GM12872 (cell line): ENCODE measurements at regions not wholly inside any gene's neighbourhood (a gene's known extent, or its start where the extent isn't known, plus 50 kb on each side); places are given as distances from the start of the nearest gene placed in this dataset.

Experiments
- TF ChIP-seq, protein P1 (sequence below): IDR thresholded peaks from 3 replicates; pipeline ENCODE4 v1.5.1; 2011; ENCODE audit warnings: low read depth, mild to moderate bottlenecking, low read length, moderate library complexity; ENCODE audit not compliant: insufficient read depth

DNA sequence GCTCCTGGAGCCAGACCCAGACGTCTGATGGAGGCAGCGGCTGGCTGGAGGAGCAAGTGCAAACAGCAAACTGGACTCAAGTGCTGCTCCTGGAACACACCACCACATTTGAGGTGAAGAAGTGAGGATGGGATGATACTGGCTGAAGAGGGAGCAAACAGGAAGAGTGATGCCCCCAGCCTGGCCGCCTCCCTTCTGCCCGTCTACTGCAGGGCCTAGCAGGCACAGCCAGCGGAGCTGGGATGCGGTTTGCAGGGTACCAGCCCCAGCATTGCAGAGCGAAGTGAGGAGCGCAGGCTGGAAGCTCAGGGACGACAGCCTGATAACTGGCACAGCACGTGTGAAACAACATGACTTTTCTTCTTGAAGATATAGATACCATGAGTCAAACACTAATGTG is 111.8 kb upstream of the ZNF32 start:
- TF ChIP-seq, protein P1, sequence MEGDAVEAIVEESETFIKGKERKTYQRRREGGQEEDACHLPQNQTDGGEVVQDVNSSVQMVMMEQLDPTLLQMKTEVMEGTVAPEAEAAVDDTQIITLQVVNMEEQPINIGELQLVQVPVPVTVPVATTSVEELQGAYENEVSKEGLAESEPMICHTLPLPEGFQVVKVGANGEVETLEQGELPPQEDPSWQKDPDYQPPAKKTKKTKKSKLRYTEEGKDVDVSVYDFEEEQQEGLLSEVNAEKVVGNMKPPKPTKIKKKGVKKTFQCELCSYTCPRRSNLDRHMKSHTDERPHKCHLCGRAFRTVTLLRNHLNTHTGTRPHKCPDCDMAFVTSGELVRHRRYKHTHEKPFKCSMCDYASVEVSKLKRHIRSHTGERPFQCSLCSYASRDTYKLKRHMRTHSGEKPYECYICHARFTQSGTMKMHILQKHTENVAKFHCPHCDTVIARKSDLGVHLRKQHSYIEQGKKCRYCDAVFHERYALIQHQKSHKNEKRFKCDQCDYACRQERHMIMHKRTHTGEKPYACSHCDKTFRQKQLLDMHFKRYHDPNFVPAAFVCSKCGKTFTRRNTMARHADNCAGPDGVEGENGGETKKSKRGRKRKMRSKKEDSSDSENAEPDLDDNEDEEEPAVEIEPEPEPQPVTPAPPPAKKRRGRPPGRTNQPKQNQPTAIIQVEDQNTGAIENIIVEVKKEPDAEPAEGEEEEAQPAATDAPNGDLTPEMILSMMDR: no peak

DNA sequence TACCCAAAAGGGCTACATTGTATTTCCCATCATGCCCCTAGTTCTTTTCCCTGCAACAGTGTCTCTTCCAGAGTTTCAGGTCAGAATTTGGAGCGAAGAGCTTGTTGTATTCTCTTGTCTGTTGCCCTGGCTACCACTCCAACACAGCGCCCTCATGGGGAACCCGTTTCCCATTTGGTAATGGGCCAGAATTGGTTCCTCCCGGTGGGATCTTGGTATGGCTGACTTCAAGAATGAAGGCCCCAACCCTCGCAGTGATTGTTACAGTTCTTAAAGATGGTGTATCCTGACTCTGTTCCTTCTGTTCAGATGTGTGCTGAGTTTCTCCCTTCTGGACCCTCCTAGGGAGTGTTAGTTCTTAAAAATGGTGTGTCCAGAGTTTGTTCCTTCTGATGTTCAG is 110.5 kb upstream of the ZNF32 start:
- TF ChIP-seq, protein P1: no peak

DNA sequence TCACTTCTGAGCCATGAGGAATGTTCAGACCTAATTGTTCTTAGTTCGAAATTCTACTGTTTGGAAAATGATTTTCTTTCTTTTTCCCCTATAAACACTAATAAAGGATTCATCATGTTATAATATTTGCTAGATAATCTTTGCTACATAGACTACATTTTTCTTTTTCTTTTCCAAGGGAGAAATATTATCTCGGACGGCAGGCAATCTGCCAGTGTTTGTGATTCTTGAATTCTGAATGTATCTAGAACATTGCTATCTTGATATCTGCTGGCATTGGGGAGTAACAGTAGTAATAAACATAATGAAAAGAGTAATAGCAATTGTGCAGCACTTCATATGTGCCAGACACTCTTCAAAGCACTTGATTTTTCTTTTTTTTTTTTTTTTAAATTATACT is 107.7 kb upstream of the ZNF32 start:
- TF ChIP-seq, protein P1: no peak

DNA sequence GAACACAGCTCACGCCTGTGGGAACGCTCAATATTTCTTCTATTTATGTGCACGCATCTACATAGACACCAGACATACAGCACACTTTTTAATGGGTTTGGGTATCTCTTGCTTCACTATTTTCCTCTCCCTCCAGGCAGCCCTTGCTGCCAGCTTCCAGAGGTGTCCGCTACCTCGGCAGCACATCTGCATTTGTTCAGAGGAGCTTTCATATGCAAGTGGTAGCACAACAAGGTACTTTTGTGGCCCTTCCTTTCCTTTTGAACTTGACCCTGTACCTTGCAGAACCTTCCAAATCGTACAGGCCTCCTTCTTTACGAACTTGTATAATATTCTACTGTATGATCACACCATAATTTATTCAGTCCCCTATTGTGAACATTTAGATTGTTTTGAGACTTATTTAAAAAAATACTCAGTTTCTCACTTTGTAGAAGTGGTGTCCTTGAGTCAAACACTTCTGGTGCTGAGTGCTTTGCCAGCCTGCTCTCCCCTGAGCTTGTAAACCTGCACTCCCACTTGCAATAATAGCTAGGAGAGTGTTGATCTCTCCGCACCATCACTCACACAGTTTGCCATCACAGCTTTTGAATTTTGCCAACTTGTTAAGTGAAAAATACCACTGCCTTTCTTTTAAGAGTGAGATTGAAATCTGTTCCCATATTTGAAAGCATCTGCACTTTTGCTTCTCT is 106.0 kb upstream of the ZNF32 start:
- TF ChIP-seq, protein P1: no peak

DNA sequence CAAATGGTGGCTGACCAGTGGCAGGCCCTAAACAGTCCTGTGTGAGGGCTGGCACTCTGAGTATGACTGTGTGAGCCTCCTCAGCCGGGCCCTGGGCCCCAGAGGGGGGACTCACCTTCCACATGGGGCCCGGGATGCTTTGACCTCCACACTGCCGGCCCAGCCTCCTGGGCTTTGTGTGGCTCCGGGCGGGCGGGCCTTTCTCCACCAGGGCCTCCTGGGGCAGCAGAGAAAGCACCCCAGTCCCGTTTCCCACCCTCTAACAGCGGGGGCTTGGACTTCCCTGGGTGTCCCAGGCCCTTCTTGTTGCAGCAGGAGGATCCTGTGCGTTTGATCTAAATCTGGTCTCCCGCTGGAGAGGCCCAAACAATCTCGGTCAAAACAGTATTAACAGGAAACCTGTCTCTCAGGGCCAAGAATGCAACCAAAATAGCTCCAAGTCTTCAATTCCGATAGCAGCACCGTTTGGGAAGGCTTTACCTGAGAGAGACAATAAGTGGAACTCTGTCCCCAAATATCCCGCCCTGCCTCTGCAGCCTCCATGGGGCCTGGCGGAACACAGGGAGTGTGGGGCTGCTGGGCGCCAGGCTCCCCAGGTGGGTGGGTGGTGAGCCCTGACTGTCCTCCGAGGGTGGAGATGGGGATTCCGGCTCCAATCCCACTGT is 104.8 kb upstream of the ZNF32 start:
- TF ChIP-seq, protein P1: no peak

DNA sequence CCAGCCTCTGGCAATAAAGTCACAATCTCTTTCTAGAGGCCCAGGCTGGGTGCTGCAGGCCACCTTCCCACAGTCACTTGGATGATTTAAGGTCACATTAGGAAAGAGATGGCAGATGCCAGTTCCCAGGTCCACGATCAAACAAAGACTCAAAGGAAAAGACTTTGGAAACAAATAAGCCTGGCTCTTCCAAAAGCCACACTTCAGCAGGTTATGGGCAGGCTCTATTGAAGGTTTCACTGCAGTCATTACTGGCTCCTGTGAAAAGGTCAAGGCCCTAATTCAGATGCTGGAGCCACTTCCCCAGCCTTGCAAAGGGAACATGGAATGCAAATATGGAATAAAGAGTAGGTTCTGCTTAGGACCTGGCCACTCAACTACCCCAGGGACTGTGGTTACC is 104.0 kb upstream of the ZNF32 start:
- TF ChIP-seq, protein P1: no peak

DNA sequence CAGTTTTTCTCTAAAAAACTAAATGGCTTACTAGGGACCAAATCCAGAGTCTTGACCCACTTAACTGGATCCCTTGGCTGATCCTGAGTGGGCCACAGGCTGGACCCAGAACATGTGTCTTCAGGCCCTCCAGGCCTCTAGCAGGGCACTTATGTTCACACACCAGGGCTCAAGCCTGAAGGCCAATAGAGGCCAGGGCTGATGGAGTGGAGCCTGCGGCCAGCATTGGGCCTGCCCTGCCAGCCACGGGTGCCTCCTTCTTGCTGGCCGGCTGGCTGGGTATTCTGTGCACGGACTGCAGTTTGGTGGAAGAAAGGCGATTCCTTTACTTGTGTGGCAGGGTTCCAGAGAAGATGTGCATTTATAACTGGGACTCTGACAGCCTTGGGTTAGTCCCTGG is 103.0 kb upstream of the ZNF32 start:
- TF ChIP-seq, protein P1: no peak
